T-helper 1 cell treated with Interleukin-12 subunit alpha and Interleukin-12 subunit beta and Interleukin-4 antibody, amounts not matched to agents 30 μg/mL and 1 μg/mL, for 36 hours (primary cell): ENCODE measurements at regions not wholly inside any gene's neighbourhood (a gene's known extent, or its start where the extent isn't known, plus 50 kb on each side); places are given as distances from the start of the nearest gene placed in this dataset.

Experiments used
- H3K27ac Mint-ChIP-seq: one replicate; pipeline ENCODE4 v1.8.0; 2021; ENCODE audit warnings: mild to moderate bottlenecking, mixed read lengths
- H3K27me3 Mint-ChIP-seq: one replicate; pipeline ENCODE4 v1.8.0; 2021; ENCODE audit warnings: low read depth, mixed read lengths
- H3K36me3 Mint-ChIP-seq: one replicate; pipeline ENCODE4 v1.8.0; 2021; ENCODE audit warnings: low read depth, mixed read lengths
- H3K4me1 Mint-ChIP-seq: one replicate; pipeline ENCODE4 v1.8.0; 2021; ENCODE audit warnings: low read depth, mixed read lengths
- H3K4me3 Mint-ChIP-seq: one replicate; pipeline ENCODE4 v1.8.0; 2021; ENCODE audit warnings: mild to moderate bottlenecking, moderate library complexity, mixed read lengths
- H3K9me3 Mint-ChIP-seq: one replicate; pipeline ENCODE4 v1.8.0; 2021; ENCODE audit warnings: mixed read lengths

DNA sequence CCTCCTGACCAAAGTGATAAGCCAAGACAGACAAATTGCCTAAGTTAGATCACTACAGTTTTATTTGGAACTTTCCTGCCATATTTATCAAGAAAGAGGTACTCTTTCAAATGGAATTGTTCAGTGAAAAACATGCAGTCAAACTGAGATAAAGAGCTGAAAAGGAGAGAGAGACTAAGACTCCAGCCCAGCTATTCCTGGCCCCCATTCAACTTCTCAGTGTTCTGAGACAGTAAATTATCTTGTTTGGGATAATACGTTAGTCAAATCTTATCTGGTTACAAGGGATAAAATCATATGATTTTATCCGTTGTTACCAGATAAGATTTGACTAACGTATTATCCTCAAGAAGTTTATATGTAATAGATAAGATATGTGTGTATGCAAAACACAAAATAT, 67.6 kb upstream of the CMC1 start:
- H3K4me3 Mint-ChIP-seq: no peak overlapping the region
- peaks cover 23% of the 10 kb centered on the region for H3K9me3 Mint-ChIP-seq
- H3K36me3 Mint-ChIP-seq: peaks cover 13% of the 10 kb centered on the region
- H3K4me1 Mint-ChIP-seq: peaks cover 10% of the 10 kb centered on the region
- H3K27me3 Mint-ChIP-seq: no peaks in the 10 kb centered on the region
- H3K27ac Mint-ChIP-seq: no peak overlapping the region

- no peak overlapping the region for H3K4me3 Mint-ChIP-seq
- no peaks in the 10 kb centered on the region for H3K36me3 Mint-ChIP-seq
- peaks cover 7% of the 10 kb centered on the region for H3K9me3 Mint-ChIP-seq
- H3K27ac Mint-ChIP-seq: no peak overlapping the region
- H3K4me1 Mint-ChIP-seq: no peaks in the 10 kb centered on the region
- H3K27me3 Mint-ChIP-seq: peaks cover 3% of the 10 kb centered on the region
Measured at GRCh38 chr3:28186748-28187147, 54.7 kb upstream of the CMC1 start.

- H3K4me1 Mint-ChIP-seq: no peaks in the 10 kb centered on the region
- no peak overlapping the region for H3K4me3 Mint-ChIP-seq
- peaks cover 3% of the 10 kb centered on the region for H3K27me3 Mint-ChIP-seq
- no peak overlapping the region for H3K27ac Mint-ChIP-seq
- H3K9me3 Mint-ChIP-seq: peaks cover 7% of the 10 kb centered on the region
- no peaks in the 10 kb centered on the region for H3K36me3 Mint-ChIP-seq
Measured at GRCh38 chr3:28188686-28189085, 52.7 kb upstream of the CMC1 start.

DNA sequence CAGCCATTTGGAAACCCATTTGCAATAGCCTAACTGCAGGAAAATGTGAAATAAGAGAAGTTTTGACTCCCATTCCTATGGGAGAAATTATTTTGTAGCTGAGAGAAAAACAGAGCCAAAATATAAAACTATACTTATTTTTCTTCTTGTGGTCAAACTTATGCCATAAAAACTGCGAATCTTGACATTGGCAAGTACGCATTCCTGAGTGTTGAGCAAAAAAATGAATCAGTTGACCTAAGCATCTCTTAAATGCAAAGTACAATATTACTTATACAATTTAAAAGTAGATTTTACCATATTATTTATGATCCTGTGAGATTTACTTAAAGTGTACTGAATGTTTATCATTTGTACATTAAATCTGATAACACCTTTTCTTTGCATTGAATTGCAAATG, 50.1 kb upstream of the CMC1 start:
- Mint-ChIP-seq H3K4me3 (no peak overlapping the region), H3K36me3 (no peaks in the 10 kb centered on the region), H3K4me1 (no peaks in the 10 kb centered on the region), H3K9me3 (peaks cover 7% of the 10 kb centered on the region), H3K27ac (no peak overlapping the region), H3K27me3 (peaks cover 3% of the 10 kb centered on the region)
